HG03378 (cell line): ENCODE measurements at regions not wholly inside any gene's neighbourhood (a gene's known extent, or its start where the extent isn't known, plus 50 kb on each side); places are given as distances from the start of the nearest gene placed in this dataset.

ENCODE experiments used
- ATAC-seq: cut with Tn5 transposase; IDR thresholded peaks from one replicate; pipeline ENCODE4 v1.9.1; 2021; ENCODE audit warnings: mild to moderate bottlenecking, moderate library complexity; ENCODE audit not compliant: unreplicated experiment

- ATAC-seq = no peak
Measured at GRCh38 chr13:50299546-50300249, 284.5 kb downstream of the KCNRG start.

GRCh38 chr13:50303963-50304721, 288.9 kb downstream of the KCNRG start:
- no peak for ATAC-seq

- ATAC-seq = no peak
Measured at GRCh38 chr13:50306156-50306555, 290.9 kb downstream of the KCNRG start.

GRCh38 chr13:50309318-50309717, 294.1 kb downstream of the KCNRG start:
- no peak for ATAC-seq

GRCh38 chr13:50309882-50310594, 294.8 kb downstream of the KCNRG start:
- ATAC-seq = no peak

GRCh38 chr13:50310734-50311133, 295.5 kb downstream of the KCNRG start:
- no peak for ATAC-seq

- no peak for ATAC-seq
Measured at GRCh38 chr13:50318887-50319286, 303.6 kb downstream of the KCNRG start.

GRCh38 chr13:50319635-50320255, 304.5 kb downstream of the KCNRG start:
- ATAC-seq = no peak

- no peak for ATAC-seq
Measured at GRCh38 chr13:50320271-50320862, 305.1 kb downstream of the KCNRG start.

- ATAC-seq = no peak
Measured at GRCh38 chr13:50322006-50322405, 306.8 kb downstream of the KCNRG start.

GRCh38 chr13:50323440-50324065, 308.3 kb downstream of the KCNRG start:
- no peak for ATAC-seq

- no peak for ATAC-seq
Measured at GRCh38 chr13:50326271-50326670, 311.0 kb downstream of the KCNRG start.

- no peak for ATAC-seq
Measured at GRCh38 chr13:50326811-50327210, 311.6 kb downstream of the KCNRG start.

- ATAC-seq = no peak
Measured at GRCh38 chr13:50334115-50334778, 319.0 kb downstream of the KCNRG start.

- no peak for ATAC-seq
Measured at GRCh38 chr13:50334944-50335343, 319.7 kb downstream of the KCNRG start.

- ATAC-seq = no peak
Measured at GRCh38 chr13:50339271-50339670, 324.0 kb downstream of the KCNRG start.

GRCh38 chr13:50340146-50340545, 324.9 kb downstream of the KCNRG start:
- no peak for ATAC-seq

- ATAC-seq = no peak
Measured at GRCh38 chr13:50340551-50341287, 325.5 kb downstream of the KCNRG start.

GRCh38 chr13:50341526-50341925, 326.3 kb downstream of the KCNRG start:
- ATAC-seq = no peak
